ENCODE measurements at regions not wholly inside any gene's neighbourhood (a gene's known extent, or its start where the extent isn't known, plus 50 kb on each side); places are given as distances from the start of the nearest gene placed in this dataset.

- peak; percentile 15 for TF ChIP-seq CTCF (IDR thresholded peaks at IDR 0.05; ENCODE audit: poor library complexity, severe bottlenecking)
- Histone ChIP-seq H3K36me3 (ENCODE audit: low read depth) (no peaks in the 10 kb centered on the region), H3K9me3 (ENCODE audit: severe bottlenecking) (no peaks in the 10 kb centered on the region), H3K4me3 (ENCODE audit: severe bottlenecking) (no peak overlapping the region), H3K27ac (ENCODE audit: poor library complexity, severe bottlenecking) (no peak overlapping the region), H3K4me1 (ENCODE audit: insufficient read depth, poor library complexity, severe bottlenecking) (no peaks in the 10 kb centered on the region), H3K27me3 (ENCODE audit: insufficient read depth, poor library complexity, severe bottlenecking) (no peaks in the 10 kb centered on the region)
- DNase-seq (ENCODE audit: low spot score) (no peak), ATAC-seq (ENCODE audit: low read depth) (no peak)
Measured at GRCh38 chr12:126534495-126534894, 1469.3 kb downstream of the AACS start.

- no peak for ATAC-seq (ENCODE audit: low read depth)
Measured at GRCh38 chr12:126534942-126535341, 1469.7 kb downstream of the AACS start.

GRCh38 chr12:126535971-126536370 lies 1470.7 kb downstream of the AACS start:
- Histone ChIP-seq H3K4me1 (ENCODE audit: insufficient read depth, poor library complexity, severe bottlenecking) (no peaks in the 10 kb centered on the region), H3K36me3 (ENCODE audit: low read depth) (no peaks in the 10 kb centered on the region), H3K4me3 (ENCODE audit: severe bottlenecking) (no peak overlapping the region), H3K27me3 (ENCODE audit: insufficient read depth, poor library complexity, severe bottlenecking) (no peaks in the 10 kb centered on the region), H3K9me3 (ENCODE audit: severe bottlenecking) (no peaks in the 10 kb centered on the region), H3K27ac (ENCODE audit: poor library complexity, severe bottlenecking) (no peak overlapping the region)
- ATAC-seq (ENCODE audit: low read depth), result no peak
- DNase-seq (ENCODE audit: low spot score), result no peak
- TF ChIP-seq CTCF (IDR thresholded peaks at IDR 0.05; ENCODE audit: poor library complexity, severe bottlenecking), result no peak

More at GRCh38 chr12:126534942-126535341, 1469.7 kb downstream of the AACS start:
- H3K27ac ChIP-seq (ENCODE audit: poor library complexity, severe bottlenecking), result no peak overlapping the region
- H3K4me3 ChIP-seq (ENCODE audit: severe bottlenecking), result no peak overlapping the region
- H3K27me3 ChIP-seq (ENCODE audit: insufficient read depth, poor library complexity, severe bottlenecking), result no peaks in the 10 kb centered on the region
- no peak for TF ChIP-seq CTCF (IDR thresholded peaks at IDR 0.05; ENCODE audit: poor library complexity, severe bottlenecking)
- H3K36me3 ChIP-seq (ENCODE audit: low read depth), result no peaks in the 10 kb centered on the region
- no peaks in the 10 kb centered on the region for H3K9me3 ChIP-seq (ENCODE audit: severe bottlenecking)
- DNase-seq (ENCODE audit: low spot score), result no peak
- H3K4me1 ChIP-seq (ENCODE audit: insufficient read depth, poor library complexity, severe bottlenecking), result no peaks in the 10 kb centered on the region

GRCh38 chr12:126537961-126538530 lies 1472.8 kb downstream of the AACS start:
- DNase-seq (ENCODE audit: low spot score) (no peak), ATAC-seq (ENCODE audit: low read depth) (no peak)
- no peaks in the 10 kb centered on the region for H3K4me1 ChIP-seq (ENCODE audit: insufficient read depth, poor library complexity, severe bottlenecking)
- TF ChIP-seq CTCF (IDR thresholded peaks at IDR 0.05; ENCODE audit: poor library complexity, severe bottlenecking), result no peak
- no peaks in the 10 kb centered on the region for H3K9me3 ChIP-seq (ENCODE audit: severe bottlenecking)
- H3K4me3 ChIP-seq (ENCODE audit: severe bottlenecking), result no peak overlapping the region
- H3K27ac ChIP-seq (ENCODE audit: poor library complexity, severe bottlenecking), result no peak overlapping the region
- no peaks in the 10 kb centered on the region for H3K36me3 ChIP-seq (ENCODE audit: low read depth)
- H3K27me3 ChIP-seq (ENCODE audit: insufficient read depth, poor library complexity, severe bottlenecking), result no peaks in the 10 kb centered on the region

GRCh38 chr12:126538888-126539287 lies 1473.7 kb downstream of the AACS start:
- H3K27me3 ChIP-seq (ENCODE audit: insufficient read depth, poor library complexity, severe bottlenecking), result no peaks in the 10 kb centered on the region
- no peak for DNase-seq (ENCODE audit: low spot score)
- no peak for TF ChIP-seq CTCF (IDR thresholded peaks at IDR 0.05; ENCODE audit: poor library complexity, severe bottlenecking)

More at GRCh38 chr12:126538888-126539287, 1473.7 kb downstream of the AACS start:
- Histone ChIP-seq H3K27ac (ENCODE audit: poor library complexity, severe bottlenecking) (no peak overlapping the region), H3K4me3 (ENCODE audit: severe bottlenecking) (no peak overlapping the region), H3K9me3 (ENCODE audit: severe bottlenecking) (no peaks in the 10 kb centered on the region), H3K4me1 (ENCODE audit: insufficient read depth, poor library complexity, severe bottlenecking) (no peaks in the 10 kb centered on the region), H3K36me3 (ENCODE audit: low read depth) (no peaks in the 10 kb centered on the region)
- ATAC-seq (ENCODE audit: low read depth), result no peak
